Body of pancreas (tissue), 4 donors: ENCODE measurements at regions not wholly inside any gene's neighbourhood (a gene's known extent, or its start where the extent isn't known, plus 50 kb on each side); places are given as distances from the start of the nearest gene placed in this dataset.

Experiments
- ATAC-seq: fragments of 150-250 bp; one replicate; pipeline ENCODE4 v1.9.1; 2016
- DNase-seq, 4 donors: peaks; one replicate each; pipeline ENCODE4 v3.0.0-alpha.2; 2019
- H3K27ac ChIP-seq, 4 donors: fragments of 200-600 bp; sonication (generic); 1 replicate in 3 of 4; 2 replicates in 1 of 4; pipeline versions ENCODE4 v1.5.1 to v1.6.1; 2016 to 2019; ENCODE audit warnings: mild to moderate bottlenecking in 1 of 4, mixed read lengths in 1 of 4, moderate library complexity in 1 of 4
- H3K27me3 ChIP-seq, 2 donors: fragments of 200-600 bp; sonication (generic); one replicate each; pipeline ENCODE4 v1.6.0; 2016; ENCODE audit warnings: mild to moderate bottlenecking in 1 of 2
- H3K36me3 ChIP-seq, 2 donors: fragments of 200-600 bp; sonication (generic); replicated peaks in 1 of 2; 2 replicates each; pipeline ENCODE4 v1.5.1; 2016; ENCODE audit warnings: low read depth in 2 of 2; ENCODE audit not compliant: insufficient read depth in 1 of 2
- H3K4me1 ChIP-seq: fragments of 200-600 bp; sonication (generic); one replicate; pipeline ENCODE4 v1.6.0; 2016
- H3K4me3 ChIP-seq, 2 donors: fragments of 200-600 bp; sonication (generic); 1 replicate in 1 of 2; 2 replicates in 1 of 2; pipeline ENCODE4 v1.5.1; 2016 to 2019
- H3K9me3 ChIP-seq, 3 donors: fragments of 200-600 bp; sonication (generic); 1 replicate in 2 of 3; 2 replicates in 1 of 3; pipeline ENCODE4 v1.5.1; 2016
- CTCF ChIP-seq, 7 experiments: fragments of 450-650 bp in 4 of 7; fragments of 200-600 bp in 3 of 7; sonication (generic) in 3 of 7; IDR thresholded peaks; one replicate each; pipeline ENCODE4 v1.5.1; 2016 to 2019; ENCODE audit warnings: antibody characterized with exemption in 7 of 7
- POLR2A ChIP-seq, 3 donors: fragments of 450-650 bp; IDR thresholded peaks; one replicate each; pipeline ENCODE4 v1.6.1; 2016; ENCODE audit warnings: antibody characterized with exemption in 3 of 3, mild to moderate bottlenecking in 2 of 3
- WGBS, 2 donors: methylation state at CpG; one replicate each; pipeline ENCODE4 v1.1.5; 2017; 5-methylcytosine and 5-hydroxymethylcytosine counted together
- intact Hi-C: fragments of 100-400 bp; cut with DNase I; formaldehyde crosslinking; loops from one replicate; pipeline ENCODE4 v1.15.1; 2023

GRCh38 chr9:71592400-71592799 is 175.9 kb downstream of the CEMIP2 start:
- no peak for ATAC-seq

GRCh38 chr9:71590362-71590761 is 178.0 kb downstream of the CEMIP2 start:
- WGBS, 2 donors = 50 to 57% methylated on average over 3 of the region's 3 CpGs
- H3K9me3 ChIP-seq = no peaks in the 10 kb centered on the region
- no peaks in the 10 kb centered on the region for H3K4me1 ChIP-seq
- intact Hi-C loops = no loop called here
- no peak for ATAC-seq
- no peak for TF ChIP-seq CTCF (IDR thresholded peaks at IDR 0.05)
- no peak for TF ChIP-seq POLR2A (IDR thresholded peaks at IDR 0.05)
- DNase-seq = no peak
- H3K27ac ChIP-seq = no peak overlapping the region
- H3K4me3 ChIP-seq = no peak overlapping the region
- no peaks in the 10 kb centered on the region for H3K36me3 ChIP-seq
- H3K27me3 ChIP-seq = no peaks in the 10 kb centered on the region

More at GRCh38 chr9:71592400-71592799, 175.9 kb downstream of the CEMIP2 start:
- no peak overlapping the region for H3K4me3 ChIP-seq
- H3K4me1 ChIP-seq = no peaks in the 10 kb centered on the region
- intact Hi-C loops = no loop called here
- no peaks in the 10 kb centered on the region for H3K36me3 ChIP-seq
- no peak for DNase-seq
- no peaks in the 10 kb centered on the region for H3K9me3 ChIP-seq
- no peaks in the 10 kb centered on the region for H3K27me3 ChIP-seq
- WGBS, 2 donors = 87 to 91% methylated on average over 2 of the region's 2 CpGs
- H3K27ac ChIP-seq = no peak overlapping the region
- TF ChIP-seq POLR2A (IDR thresholded peaks at IDR 0.05) = no peak
- TF ChIP-seq CTCF (IDR thresholded peaks at IDR 0.05) = no peak

DNA sequence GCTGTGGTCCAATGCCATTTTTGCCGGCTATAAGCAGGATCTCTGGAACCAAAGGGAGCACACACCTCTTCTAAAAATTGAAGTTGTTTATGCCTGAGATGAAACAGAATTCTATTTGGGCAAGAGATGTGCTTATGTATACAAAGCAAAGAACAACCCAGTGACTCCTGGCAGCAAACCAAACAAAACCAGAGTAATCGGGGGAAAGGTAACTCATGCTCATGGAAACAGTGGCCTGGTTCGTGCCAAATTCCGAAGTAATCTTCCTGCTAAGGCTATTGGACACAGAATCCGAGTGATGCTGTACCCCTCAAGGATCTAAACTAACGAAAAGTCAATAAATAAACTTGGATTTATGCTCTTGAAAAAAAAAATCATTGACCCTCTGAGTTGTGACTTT is 178.7 kb downstream of the CEMIP2 start:
- Histone ChIP-seq H3K27me3 (no peaks in the 10 kb centered on the region), H3K27ac (no peak overlapping the region), H3K4me1 (no peaks in the 10 kb centered on the region), H3K4me3 (no peak overlapping the region), H3K36me3 (no peaks in the 10 kb centered on the region), H3K9me3 (no peaks in the 10 kb centered on the region)
- TF ChIP-seq POLR2A (IDR thresholded peaks at IDR 0.05) (no peak), CTCF (IDR thresholded peaks at IDR 0.05) (no peak)
- intact Hi-C loops = no loop called here
- 60 to 72% methylated on average over 6 of the region's 6 CpGs for WGBS, 2 donors
- DNase-seq = no peak
- no peak for ATAC-seq

DNA sequence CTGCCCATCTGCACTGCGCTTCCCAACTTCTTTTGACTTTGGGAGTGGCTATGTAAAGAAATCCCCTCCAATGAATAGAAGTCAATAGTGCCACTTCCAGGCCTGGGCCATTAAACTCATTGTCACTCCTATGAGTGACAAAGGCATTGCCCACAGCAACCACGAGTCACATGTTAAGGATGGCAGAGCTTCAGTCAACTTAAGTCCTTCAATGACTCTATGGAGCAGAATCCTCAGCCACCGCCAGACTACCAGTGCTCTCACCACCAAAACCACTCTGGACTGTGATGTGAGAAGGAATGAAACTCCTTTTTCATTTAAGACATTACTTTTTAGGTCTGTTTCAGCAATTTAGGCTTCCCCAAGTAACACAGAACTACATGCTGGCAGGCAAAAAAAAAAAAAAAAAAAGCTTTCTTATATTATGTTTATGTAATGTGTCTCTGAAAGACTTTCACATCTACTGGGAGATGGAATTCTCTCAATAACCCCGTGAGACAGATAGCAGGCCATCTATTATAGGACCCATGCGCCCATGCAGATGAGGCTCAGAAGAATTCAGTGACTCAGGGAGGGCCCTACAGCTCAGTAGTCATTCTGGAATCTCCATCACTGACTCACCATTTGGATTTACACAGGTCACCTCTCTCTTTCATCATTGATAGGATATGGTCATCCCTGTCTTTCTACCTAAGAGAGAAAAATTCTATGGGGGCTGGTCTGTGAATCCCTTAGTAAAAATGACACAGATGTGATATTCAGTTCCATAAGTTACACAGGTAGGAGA is 180.5 kb downstream of the CEMIP2 start:
- H3K36me3 ChIP-seq = no peaks in the 10 kb centered on the region
- intact Hi-C loops = no loop called here
- no peaks in the 10 kb centered on the region for H3K27me3 ChIP-seq

More for the DNA sequence above, 180.5 kb downstream of the CEMIP2 start:
- 76% methylated on average over 5 of the region's 5 CpGs for WGBS, 2 donors
- DNase-seq (no peak), ATAC-seq (no peak)
- Histone ChIP-seq H3K4me1 (no peaks in the 10 kb centered on the region), H3K9me3 (no peaks in the 10 kb centered on the region), H3K4me3 (no peak overlapping the region), H3K27ac (no peak overlapping the region)
- no peak for TF ChIP-seq POLR2A (IDR thresholded peaks at IDR 0.05)
- no peak for TF ChIP-seq CTCF (IDR thresholded peaks at IDR 0.05)
